GM12878 (cell line): ENCODE measurements at regions not wholly inside any gene's neighbourhood (a gene's known extent, or its start where the extent isn't known, plus 50 kb on each side); places are given as distances from the start of the nearest gene placed in this dataset.
"Not testable (repeated sequence)": the region's sequence is repeated elsewhere in the genome, so short reads cannot be mapped to it uniquely, and the experiment has no call there.

Source experiments
- CREB1 ChIP-seq: IDR thresholded peaks from 2 replicates; pipeline ENCODE4 v1.6.1; 2012; ENCODE audit warnings: low read depth, mild to moderate bottlenecking, inconsistent platforms
- JUNB ChIP-seq: IDR thresholded peaks from 2 replicates; pipeline ENCODE4 v1.6.1; 2016; ENCODE audit warnings: antibody characterized with exemption, mild to moderate bottlenecking
- POLR2A ChIP-seq: IDR thresholded peaks from 2 replicates; pipeline ENCODE4 v1.6.1; 2011; ENCODE audit warnings: low read depth, mild to moderate bottlenecking, low read length
- RAD21 ChIP-seq: IDR thresholded peaks from 2 replicates; pipeline ENCODE4 v1.6.1; 2011; ENCODE audit warnings: mild to moderate bottlenecking, low read depth, low read length, moderate library complexity; ENCODE audit not compliant: insufficient read depth
- SMC3 ChIP-seq: IDR thresholded peaks from 2 replicates; pipeline ENCODE4 v1.6.1; 2011; ENCODE audit warnings: low read length, improper control_type of control experiment, borderline replicate concordance
- YBX1 ChIP-seq: fragments of 450-650 bp; IDR thresholded peaks from 2 replicates; pipeline ENCODE4 v1.6.1; 2016; ENCODE audit warnings: antibody characterized with exemption
- ZNF24 ChIP-seq: fragments of 450-650 bp; IDR thresholded peaks from 2 replicates; pipeline ENCODE4 v1.6.1; 2017; ENCODE audit warnings: antibody characterized with exemption, mild to moderate bottlenecking
- TF ChIP-seq, protein P1 (sequence below): IDR thresholded peaks from 2 replicates; pipeline ENCODE4 v1.6.1; 2011; ENCODE audit warnings: borderline replicate concordance, low read depth, mild to moderate bottlenecking, moderate library complexity, low read length; ENCODE audit not compliant: insufficient read depth, poor library complexity, severe bottlenecking

DNA sequence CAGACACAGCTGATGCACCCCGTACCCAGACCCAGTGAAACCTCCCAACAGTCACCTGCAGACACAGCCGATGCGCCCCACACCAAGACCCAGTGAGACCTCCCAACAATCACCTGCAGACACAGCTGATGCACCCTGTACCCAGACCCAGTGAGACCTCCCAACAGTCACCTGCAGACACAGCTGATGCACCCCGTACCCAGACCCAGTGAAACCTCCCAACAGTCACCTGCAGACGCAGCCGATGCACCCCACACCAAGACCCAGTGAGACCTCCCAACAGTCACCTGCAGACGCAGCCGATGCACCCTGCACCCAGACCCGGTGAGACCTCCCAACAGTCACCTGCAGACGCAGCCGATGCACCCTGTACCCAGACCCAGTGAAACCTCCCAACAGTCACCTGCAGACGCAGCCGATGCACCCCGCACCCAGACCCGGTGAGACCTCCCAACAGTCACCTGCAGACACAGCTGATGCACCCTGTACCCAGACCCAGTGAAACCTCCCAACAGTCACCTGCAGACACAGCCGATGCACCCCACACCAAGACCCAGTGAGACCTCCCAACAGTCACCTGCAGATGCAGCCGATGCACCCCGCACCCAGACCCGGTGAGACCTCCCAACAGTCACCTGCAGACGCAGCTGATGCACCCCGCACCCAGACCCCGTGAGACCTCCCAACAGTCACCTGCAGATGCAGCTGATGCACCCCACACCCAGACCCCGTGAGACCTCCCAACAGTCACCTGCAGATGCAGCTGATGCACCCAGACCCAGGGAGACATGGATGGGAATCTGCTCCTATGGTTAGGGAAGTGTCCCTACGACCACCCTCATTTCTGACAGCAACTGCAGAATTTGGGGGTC lies 178.3 kb upstream of the C1orf174 start:
- not testable (repeated sequence) for TF ChIP-seq ZNF24, SMC3, YBX1, RAD21, POLR2A, CREB1, JUNB
- TF ChIP-seq, protein P1, sequence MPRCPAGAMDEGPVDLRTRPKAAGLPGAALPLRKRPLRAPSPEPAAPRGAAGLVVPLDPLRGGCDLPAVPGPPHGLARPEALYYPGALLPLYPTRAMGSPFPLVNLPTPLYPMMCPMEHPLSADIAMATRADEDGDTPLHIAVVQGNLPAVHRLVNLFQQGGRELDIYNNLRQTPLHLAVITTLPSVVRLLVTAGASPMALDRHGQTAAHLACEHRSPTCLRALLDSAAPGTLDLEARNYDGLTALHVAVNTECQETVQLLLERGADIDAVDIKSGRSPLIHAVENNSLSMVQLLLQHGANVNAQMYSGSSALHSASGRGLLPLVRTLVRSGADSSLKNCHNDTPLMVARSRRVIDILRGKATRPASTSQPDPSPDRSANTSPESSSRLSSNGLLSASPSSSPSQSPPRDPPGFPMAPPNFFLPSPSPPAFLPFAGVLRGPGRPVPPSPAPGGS: not testable (repeated sequence)
